ES-I3 (cell line): ENCODE measurements at regions not wholly inside any gene's neighbourhood (a gene's known extent, or its start where the extent isn't known, plus 50 kb on each side); places are given as distances from the start of the nearest gene placed in this dataset.

Source experiments
- H3K36me3 ChIP-seq: 2 replicates; pipeline ENCODE4 v1.6.1; 2013; ENCODE audit warnings: mild to moderate bottlenecking, low read length, control low read depth, moderate library complexity; ENCODE audit not compliant: insufficient read depth
- H3K4me1 ChIP-seq: 2 replicates; pipeline ENCODE4 v1.6.1; 2013; ENCODE audit warnings: mild to moderate bottlenecking, control low read depth, low read length; ENCODE audit not compliant: insufficient read depth
- H3K9ac ChIP-seq: 2 replicates; pipeline ENCODE4 v1.6.1; 2013; ENCODE audit warnings: low read depth, mild to moderate bottlenecking, low read length, moderate library complexity
- H3K9me3 ChIP-seq: 2 replicates; pipeline ENCODE4 v1.6.1; 2013; ENCODE audit warnings: mild to moderate bottlenecking, low read length, moderate library complexity; ENCODE audit not compliant: control insufficient read depth, insufficient read depth

DNA sequence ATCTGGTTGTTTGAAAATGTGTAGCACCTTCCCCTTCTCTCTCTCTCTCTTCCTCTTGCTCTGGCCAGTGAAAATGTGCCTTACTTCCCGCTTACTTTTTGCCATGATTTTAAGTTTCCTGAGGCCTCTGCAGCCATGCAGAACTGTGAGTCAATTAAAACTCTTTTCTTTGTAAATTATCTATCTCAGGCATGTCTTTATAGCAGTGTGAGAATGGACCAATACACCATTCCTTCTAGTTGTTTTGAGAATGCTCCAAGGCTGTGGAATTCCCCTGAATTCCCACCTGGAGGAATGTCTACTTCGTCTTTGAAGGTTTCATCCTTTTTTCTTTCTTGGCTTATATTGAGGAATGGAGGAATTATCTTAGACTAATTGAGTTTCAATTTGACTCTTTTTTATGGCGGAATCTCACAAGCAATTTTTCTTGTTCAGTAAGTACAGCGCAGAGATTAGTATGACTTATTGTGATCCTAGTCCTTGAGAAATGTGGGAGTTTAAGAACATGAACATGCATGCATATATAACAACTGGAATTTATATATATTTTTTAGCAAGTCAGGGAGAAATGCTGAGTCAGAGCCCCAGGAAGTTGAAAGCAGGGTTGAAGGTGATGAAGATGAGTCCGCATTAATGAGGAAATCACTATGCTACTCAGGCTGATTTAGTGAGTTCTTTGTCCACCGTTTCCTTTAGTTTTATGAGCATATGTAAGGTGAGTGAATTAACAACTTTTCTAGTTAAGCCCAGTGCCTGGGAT is 488.1 kb upstream of the ADAMTS16 start:
- no peaks in the 10 kb centered on the region for H3K36me3 ChIP-seq
- H3K9ac ChIP-seq = no peak overlapping the region
- no peaks in the 10 kb centered on the region for H3K9me3 ChIP-seq
- no peaks in the 10 kb centered on the region for H3K4me1 ChIP-seq

DNA sequence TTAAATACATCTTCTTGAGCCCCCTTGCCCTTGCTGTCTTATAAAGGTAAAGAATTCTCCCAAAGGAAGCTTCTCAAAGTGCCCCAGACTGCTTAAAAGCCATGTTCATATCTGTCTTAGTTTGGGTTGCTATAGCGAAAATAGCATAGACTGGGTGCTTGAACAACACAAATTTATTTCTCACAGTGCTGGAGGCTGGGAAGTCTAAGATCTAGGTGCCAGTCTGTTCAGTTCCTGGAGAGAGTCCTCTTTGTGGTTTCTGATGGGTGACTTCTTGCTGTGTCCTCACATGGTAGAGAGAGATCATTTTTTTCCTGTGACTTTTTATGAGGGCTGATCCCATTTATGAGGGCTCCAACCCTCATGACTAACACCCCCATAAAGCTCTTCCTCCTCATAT is 486.7 kb upstream of the ADAMTS16 start:
- H3K4me1 ChIP-seq = no peaks in the 10 kb centered on the region
- no peaks in the 10 kb centered on the region for H3K9me3 ChIP-seq

DNA sequence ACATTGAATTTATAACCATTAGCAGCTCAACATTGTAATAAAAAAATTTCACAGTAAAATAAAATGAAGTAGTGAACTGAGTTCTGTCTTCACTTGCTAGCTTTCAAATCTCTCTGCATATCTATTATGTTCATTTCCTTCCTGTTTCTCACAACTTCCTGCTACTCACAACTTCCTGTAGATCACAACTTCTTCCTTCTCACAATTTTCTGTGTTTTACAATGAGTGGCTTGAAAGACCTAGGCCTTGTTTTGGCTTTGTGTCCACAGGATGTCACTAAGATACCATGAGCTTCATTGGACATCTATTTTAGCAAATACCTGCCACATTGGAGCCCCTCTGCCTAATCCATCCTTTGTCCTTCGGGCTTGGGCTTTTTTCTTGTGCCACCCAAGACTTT is 480.3 kb upstream of the ADAMTS16 start:
- H3K4me1 ChIP-seq = no peaks in the 10 kb centered on the region
- no peaks in the 10 kb centered on the region for H3K36me3 ChIP-seq
- H3K9me3 ChIP-seq = no peaks in the 10 kb centered on the region
- H3K9ac ChIP-seq = no peak overlapping the region

More for the DNA sequence above, 486.7 kb upstream of the ADAMTS16 start:
- H3K9ac ChIP-seq = no peak overlapping the region
- no peaks in the 10 kb centered on the region for H3K36me3 ChIP-seq

DNA sequence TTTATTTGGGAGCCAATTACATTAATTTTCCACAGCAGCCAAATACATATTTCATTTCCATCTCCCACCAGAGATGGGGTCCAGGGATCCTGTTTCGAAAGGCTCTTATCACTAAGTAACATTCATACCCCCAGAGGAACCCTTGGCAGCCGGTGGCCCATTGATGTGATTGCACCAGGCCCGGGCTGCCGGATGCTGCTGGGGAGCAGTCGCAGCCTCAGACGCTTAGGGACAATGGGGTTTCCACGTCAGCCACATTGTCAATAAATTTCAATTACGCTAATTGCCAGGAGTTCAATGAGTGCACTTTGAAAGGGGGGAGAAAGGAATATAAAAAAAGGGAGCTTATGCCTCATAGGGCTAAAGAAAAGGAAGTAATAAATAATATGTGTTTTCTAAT is 478.8 kb upstream of the ADAMTS16 start:
- Histone ChIP-seq H3K9ac (no peak overlapping the region), H3K4me1 (no peaks in the 10 kb centered on the region), H3K9me3 (no peaks in the 10 kb centered on the region), H3K36me3 (no peaks in the 10 kb centered on the region)

DNA sequence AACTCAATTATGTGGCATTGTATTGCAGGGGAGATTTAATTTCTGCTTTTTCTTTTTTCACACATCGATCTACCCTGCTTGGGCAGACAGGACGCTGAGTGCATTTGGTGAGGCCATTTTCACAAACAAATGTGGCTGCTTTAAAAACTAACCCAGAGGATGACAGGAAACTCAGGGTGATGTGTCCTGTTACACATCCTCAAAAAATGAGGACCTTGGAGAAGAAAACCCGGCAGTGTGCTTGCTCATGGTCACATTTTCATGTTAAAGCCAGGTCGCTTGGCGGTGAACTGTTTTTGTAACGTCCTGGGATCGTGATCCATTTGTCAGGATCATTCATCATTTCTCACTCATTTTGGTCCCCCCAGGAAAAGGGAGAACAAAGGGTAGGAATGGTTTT is 478.3 kb upstream of the ADAMTS16 start:
- H3K4me1 ChIP-seq = no peaks in the 10 kb centered on the region
- no peaks in the 10 kb centered on the region for H3K9me3 ChIP-seq
- H3K36me3 ChIP-seq = no peaks in the 10 kb centered on the region
- H3K9ac ChIP-seq = no peak overlapping the region

DNA sequence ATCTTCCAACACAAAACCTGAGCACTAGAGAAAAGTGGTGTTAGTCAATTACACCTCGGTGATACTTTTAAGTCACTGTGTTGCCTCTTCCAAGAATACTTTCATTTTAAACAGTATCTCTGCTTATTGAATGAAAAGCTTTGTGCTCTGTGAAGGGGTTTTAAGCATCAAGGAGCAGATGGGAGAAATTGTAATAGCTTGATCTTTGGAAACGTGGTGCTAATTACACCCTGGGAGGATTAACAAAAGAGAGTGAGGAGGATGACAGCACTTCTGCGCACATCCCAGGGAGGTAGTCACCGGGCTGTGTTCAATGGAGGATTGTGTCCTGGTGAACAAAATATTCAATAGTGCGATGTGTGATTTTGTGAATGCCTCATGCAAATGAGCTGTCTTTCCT is 477.4 kb upstream of the ADAMTS16 start:
- Histone ChIP-seq H3K36me3 (no peaks in the 10 kb centered on the region), H3K4me1 (no peaks in the 10 kb centered on the region), H3K9me3 (no peaks in the 10 kb centered on the region), H3K9ac (no peak overlapping the region)

DNA sequence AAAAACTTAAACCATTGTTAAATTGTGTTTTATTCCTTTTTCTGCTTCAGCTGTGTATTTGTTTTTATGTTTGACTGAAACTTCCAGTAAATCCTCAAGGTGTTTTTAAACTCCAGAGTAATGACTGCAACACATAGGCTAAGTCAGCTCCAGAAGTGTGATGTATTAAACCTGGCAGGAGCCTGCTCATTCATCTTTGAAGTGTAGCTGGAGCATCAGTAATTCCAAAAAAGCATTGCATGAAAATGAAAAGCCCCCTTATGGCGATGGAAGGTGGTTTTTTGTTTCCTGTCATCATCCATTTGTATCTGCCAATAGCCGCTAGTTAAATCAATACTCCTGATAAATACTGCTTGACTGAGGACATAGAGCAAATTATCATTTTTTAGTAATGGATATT is 474.2 kb upstream of the ADAMTS16 start:
- no peaks in the 10 kb centered on the region for H3K4me1 ChIP-seq
- H3K36me3 ChIP-seq = no peaks in the 10 kb centered on the region
- H3K9ac ChIP-seq = no peak overlapping the region
- no peaks in the 10 kb centered on the region for H3K9me3 ChIP-seq

DNA sequence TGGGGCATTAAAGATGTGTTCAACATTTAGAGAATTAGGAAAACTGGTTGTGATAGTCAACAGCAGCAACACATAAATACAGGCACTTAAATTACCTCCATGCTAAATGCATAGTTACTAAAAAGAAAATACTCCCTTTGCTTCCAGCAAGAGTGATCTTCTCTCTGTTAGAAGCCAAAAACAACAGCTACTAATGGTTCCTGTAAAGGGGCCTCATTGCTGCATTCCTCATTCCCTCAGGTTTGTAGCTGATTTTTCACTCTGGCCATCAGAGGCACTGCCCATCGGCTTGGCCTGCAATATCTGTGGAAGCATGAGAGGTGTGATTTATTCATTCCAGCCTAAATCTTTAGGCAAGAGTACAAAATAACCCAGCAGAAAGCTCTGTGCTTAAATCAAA is 466.0 kb upstream of the ADAMTS16 start:
- no peaks in the 10 kb centered on the region for H3K36me3 ChIP-seq
- no peaks in the 10 kb centered on the region for H3K4me1 ChIP-seq
- no peak overlapping the region for H3K9ac ChIP-seq
- no peaks in the 10 kb centered on the region for H3K9me3 ChIP-seq

DNA sequence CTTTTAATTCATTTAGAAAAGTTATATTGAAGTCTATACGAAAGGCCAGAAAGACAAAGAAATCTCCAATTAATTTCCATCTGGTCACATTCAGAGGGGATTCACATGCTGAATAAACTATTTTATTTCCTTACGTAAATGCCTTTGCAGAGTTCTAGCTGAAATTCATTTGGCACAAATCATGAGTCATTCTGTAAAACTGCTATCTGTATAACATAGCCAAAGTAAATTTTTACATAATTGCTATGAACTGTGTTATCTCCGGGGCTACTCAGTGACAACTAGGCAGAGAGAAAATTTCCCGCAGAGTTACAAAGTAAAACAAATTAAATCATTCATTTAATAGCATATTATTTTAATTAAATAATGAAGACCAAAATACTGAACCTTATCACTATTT is 463.2 kb upstream of the ADAMTS16 start:
- Histone ChIP-seq H3K4me1 (no peaks in the 10 kb centered on the region), H3K9ac (no peak overlapping the region), H3K36me3 (no peaks in the 10 kb centered on the region), H3K9me3 (no peaks in the 10 kb centered on the region)

DNA sequence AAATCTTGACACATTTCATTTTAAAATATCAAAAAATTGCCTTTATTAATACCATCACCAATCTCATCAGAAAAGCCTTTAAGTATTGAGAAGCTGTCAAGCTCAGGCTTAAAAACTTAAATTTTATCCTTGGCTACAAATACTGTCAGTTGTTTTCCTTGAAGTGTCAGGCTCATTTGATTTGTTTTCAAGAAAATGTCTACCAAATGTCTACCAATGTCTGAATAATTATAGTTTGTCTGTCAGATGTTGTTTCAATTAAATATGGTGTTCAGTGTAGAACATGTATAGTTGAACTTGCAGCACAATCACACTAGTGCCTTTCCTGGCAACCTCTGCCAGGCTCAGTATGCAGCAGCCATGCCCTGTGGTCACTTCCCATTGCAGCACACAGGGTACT is 455.2 kb upstream of the ADAMTS16 start:
- Histone ChIP-seq H3K9ac (no peak overlapping the region), H3K9me3 (no peaks in the 10 kb centered on the region), H3K36me3 (no peaks in the 10 kb centered on the region), H3K4me1 (no peaks in the 10 kb centered on the region)

DNA sequence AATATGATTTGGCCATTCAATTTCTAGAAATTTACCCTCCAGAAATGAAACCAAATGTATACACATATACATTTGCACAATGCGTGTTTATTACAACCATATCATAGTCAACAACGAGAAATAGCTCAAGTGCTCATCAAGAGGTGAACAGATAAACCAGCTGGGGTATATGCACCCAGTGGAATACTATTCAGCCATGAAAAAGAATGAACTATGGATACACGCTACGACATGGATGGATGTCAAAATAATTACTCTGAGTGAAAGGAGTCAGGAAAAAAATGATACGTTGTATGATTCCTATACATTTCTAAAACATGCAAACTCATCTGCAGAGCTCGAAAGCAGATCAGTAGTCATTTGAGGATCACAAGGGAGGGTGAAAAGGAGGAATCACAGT is 441.5 kb upstream of the ADAMTS16 start:
- no peaks in the 10 kb centered on the region for H3K4me1 ChIP-seq
- H3K9me3 ChIP-seq = no peaks in the 10 kb centered on the region
- no peak overlapping the region for H3K9ac ChIP-seq
- no peaks in the 10 kb centered on the region for H3K36me3 ChIP-seq

DNA sequence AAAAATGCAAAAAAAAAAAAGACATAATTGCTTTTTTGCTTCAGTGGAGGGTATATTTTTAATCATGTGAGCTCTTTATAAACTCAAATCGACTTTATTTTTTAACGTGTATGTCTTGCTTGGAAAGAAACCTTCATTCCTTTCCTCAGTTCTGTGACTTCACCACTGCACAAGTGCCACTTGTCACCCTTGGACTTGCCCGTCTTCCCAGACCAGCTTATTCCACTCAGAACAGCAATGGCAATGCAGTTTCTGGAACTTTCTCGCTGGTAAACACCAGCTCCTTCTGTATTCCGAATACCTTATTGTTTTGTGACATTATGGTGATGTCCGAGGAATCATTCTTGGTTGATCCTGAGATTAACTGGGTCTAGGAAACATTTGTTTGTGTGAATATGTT is 440.5 kb upstream of the ADAMTS16 start:
- H3K9me3 ChIP-seq = no peaks in the 10 kb centered on the region
- H3K4me1 ChIP-seq = no peaks in the 10 kb centered on the region
- no peak overlapping the region for H3K9ac ChIP-seq
- H3K36me3 ChIP-seq = no peaks in the 10 kb centered on the region

DNA sequence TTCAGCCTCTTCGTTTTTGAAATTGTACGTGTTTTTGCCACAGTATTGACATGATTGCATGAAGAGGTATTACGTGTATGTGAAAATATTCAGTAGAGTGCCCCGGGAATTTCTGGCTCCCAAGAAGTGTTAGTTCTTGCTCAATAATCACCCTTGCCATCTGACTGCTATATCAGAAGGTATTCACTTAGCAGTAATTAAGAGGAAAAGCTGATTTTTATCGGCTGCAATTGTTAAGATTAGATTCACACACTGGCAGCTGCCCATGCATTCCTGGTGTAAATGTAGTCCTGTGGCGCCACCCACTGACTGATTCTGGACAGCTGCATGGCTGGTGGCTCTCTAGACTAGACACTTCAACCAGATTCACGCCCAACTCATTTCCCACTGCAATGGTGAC is 440.1 kb upstream of the ADAMTS16 start:
- no peak overlapping the region for H3K9ac ChIP-seq
- no peaks in the 10 kb centered on the region for H3K4me1 ChIP-seq
- H3K36me3 ChIP-seq = no peaks in the 10 kb centered on the region
- no peaks in the 10 kb centered on the region for H3K9me3 ChIP-seq

DNA sequence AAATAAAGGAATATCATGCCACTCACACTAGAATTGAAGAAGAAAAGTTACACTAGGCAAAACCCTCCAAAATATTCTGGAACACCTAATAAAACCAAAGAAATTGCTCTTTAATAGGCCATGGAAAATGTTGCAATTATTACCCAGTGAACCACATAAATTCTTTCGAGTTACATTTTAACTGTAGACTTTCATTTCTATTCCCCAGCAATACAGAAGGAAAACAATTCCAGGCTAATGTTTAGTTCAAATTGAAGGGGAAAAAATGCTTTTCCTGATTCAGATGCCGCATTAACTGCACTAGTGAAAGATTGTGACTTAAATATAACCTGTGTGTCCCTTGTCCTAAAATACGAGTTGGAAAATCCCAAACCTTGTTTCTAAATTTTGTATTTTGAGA is 439.3 kb upstream of the ADAMTS16 start:
- H3K9me3 ChIP-seq = no peaks in the 10 kb centered on the region
- no peaks in the 10 kb centered on the region for H3K4me1 ChIP-seq
- H3K9ac ChIP-seq = no peak overlapping the region
- H3K36me3 ChIP-seq = no peaks in the 10 kb centered on the region

DNA sequence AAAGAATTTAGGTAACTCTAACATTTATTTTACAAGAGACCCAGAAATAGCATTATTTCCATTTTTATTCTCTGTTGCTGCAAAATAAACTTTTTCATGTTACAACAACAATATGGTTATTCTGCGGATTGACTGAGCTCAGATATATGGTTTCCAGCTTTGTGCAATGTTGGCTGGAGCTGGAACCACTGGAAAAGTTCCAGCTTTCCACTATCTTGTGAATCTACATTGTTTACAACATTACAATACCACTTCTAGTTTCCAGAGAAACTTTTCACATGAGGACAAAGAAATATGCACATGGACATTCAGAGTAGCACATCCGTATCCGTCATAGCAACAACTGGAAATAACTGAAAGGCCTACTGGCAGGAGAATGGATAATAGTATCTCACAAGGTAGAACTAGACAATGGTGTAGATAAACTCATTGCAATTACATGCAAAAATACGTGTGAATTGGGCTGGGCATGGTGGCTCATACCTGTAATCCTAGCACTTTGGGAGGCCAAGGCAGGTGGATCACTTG is 436.1 kb upstream of the ADAMTS16 start:
- H3K4me1 ChIP-seq = no peaks in the 10 kb centered on the region
- no peaks in the 10 kb centered on the region for H3K36me3 ChIP-seq
- H3K9ac ChIP-seq = no peak overlapping the region
- no peaks in the 10 kb centered on the region for H3K9me3 ChIP-seq
